CD4-positive, alpha-beta T cell treated with Interleukin-1 beta for 1 hour (primary cell): ENCODE measurements at regions not wholly inside any gene's neighbourhood (a gene's known extent, or its start where the extent isn't known, plus 50 kb on each side); places are given as distances from the start of the nearest gene placed in this dataset.
"Not testable (repeated sequence)": the region's sequence is repeated elsewhere in the genome, so short reads cannot be mapped to it uniquely, and the experiment has no call there.

Experiments used
- DNase-seq, 2 donors: peaks; one replicate each; pipeline ENCODE4 v3.0.0-alpha.2; 2020 to 2022

DNA sequence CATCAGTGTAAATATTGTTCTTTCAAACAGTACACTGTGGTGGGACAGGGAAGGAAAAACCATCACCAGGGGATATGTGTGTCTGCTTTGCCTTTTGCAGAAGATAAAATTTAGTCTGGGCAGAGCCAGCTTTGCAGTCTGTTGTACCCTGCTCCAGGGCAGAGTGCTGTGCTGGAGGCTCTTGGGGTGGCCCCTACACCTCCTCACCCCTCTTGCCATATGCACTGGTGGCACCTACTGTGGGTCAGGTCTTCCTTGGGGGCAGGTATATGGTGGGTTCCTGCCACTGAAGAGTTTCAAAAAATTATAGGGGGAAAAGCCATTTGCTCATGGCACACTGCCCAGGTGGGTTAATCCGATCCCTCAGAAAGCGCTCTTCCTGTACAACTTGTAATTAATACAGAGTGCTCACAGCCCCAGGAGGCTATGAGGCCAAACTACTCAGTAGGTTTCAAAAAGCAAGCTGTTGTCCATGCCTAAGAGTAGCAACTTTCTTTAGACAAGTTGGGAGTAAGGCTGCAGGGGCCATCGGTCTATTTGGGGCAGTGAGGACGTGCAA, 112.7 kb upstream of the BMPER start:
- no peak for DNase-seq

- no peak for DNase-seq
Observed at GRCh38 chr7:33793616-33794015, 111.7 kb upstream of the BMPER start.

DNA sequence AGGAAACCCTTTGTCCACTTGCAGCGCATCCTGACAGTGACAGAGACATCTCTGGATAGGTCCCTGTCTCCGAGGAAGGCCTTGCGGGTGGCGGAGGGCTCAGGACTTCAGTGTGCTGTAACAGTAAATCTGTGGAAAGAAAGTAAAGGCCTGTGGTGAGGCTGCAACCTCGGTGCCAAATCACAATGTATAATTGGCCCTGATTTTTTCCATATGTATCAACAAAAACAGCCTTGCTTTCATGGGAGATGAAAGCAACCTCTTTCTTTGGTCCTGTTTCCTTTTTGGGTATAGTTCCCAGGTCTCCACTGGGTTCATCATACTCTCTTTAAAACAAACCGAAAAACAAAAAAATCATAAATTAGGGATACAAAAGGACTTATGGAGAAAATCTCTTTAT, 110.9 kb upstream of the BMPER start:
- DNase-seq: no peak

DNA sequence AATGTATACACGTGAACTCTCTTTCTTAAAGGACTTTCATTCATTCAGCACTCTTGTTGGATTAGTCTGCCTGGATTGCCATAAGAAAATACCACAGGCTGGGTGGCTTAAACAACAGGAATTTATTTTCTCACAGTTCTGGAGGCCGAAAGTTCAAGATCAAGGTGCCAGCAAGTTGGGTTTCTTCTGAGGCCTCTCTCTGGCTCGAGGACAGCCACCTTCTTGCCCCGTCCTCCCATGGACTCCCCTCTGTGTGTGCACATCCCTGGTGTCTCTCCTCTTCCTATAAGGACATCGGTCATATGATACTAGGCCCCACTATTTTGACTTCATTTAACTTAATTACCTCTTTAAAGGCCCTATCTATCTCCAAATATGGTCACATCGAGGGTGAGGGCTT, 110.4 kb upstream of the BMPER start:
- DNase-seq: no peak

DNA sequence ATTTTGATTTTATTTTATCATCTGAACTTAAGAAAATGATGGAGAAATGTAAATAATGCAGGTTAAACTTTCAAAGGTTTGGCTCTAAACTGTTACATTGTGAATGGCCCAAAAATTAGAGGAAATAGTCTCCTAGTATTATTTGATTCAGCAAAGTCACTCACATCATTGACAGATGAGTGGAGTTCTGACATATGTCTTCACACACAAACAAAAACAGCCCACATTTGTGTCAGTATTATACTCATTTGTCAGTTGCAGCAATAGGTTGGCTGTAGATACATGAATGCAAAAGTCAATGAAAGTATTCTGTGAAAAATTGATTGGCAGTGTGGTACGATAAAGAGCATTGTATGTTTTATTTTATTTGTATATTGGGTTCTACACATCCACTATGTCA, 108.8 kb upstream of the BMPER start:
- DNase-seq: no peak

DNA sequence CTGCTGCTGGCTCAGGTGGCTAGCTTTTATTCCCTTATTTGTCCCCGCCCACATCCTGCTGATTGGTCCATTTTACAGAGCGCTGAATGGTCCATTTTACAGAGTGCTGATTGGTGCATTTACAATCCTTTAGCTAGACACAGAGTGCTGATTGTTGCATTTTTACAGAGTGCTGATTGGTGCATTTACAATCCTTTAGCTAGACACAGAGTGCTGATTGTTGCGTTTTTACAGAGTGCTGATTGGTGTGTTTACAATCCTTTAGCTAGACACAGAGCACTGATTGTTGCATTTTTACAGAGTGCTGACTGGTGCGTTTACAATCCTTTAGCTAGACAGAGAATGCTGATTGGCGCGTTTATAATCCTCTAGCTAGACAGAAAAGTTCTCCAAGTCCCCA, 107.8 kb upstream of the BMPER start:
- not testable (repeated sequence) for DNase-seq

- no peak for DNase-seq
Observed at GRCh38 chr7:33798686-33799325, 106.5 kb upstream of the BMPER start.

DNA sequence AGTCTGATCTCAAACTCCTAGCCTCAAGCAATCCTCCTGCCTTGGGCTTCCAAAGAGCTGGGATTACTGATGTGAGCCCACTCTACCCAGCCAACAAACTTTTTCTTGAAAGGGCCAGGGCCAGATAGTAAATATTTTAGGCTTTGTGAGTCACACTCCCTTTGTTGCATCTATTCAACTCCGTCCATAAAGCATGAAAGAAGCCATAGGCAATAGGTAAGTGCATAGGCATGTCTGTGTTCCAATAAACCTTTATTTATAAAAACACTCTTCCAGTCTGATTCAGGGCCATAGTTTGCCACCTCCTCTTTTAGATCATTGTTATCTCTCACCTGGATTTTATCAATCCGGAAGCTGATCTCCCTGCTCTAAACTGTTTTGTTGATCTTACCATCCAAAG, 105.6 kb upstream of the BMPER start:
- no peak for DNase-seq

- DNase-seq: no peak
Observed at GRCh38 chr7:33802600-33802999, 102.7 kb upstream of the BMPER start.

- DNase-seq: no peak
Observed at GRCh38 chr7:33804140-33804660, 101.1 kb upstream of the BMPER start.

DNA sequence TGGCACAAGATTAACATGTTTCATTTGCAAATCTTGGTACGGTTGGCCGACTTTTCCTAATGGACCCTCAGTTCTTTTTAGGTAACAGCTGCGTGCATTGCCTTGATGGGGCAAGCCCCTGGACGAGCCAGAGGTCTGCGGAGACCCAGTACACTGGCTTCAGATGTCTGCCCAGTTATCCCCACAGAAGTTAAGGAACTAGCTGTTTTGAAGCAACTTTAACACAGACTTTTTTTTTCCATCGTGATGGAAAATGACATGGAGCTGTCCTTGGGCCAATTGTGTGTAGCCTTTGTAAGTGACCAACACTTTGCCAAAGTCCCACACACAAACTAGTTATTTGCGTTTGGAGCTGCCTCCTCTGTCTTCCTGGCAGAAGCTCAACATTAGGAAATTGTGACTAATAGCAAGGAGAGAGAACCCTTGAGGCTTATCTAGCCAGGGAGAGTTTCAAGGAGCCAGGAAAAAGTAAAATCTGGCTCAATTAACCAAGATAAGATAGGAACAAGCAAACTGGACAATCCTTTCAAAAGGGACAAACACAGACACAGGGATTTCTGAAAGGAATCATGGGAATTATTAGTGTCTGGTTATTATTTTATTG, 99.6 kb upstream of the BMPER start:
- no peak for DNase-seq

- DNase-seq: no peak
Observed at GRCh38 chr7:33806298-33807154, 98.8 kb upstream of the BMPER start.

GRCh38 chr7:33807155-33807530, 98.2 kb upstream of the BMPER start:
- DNase-seq: no peak

DNA sequence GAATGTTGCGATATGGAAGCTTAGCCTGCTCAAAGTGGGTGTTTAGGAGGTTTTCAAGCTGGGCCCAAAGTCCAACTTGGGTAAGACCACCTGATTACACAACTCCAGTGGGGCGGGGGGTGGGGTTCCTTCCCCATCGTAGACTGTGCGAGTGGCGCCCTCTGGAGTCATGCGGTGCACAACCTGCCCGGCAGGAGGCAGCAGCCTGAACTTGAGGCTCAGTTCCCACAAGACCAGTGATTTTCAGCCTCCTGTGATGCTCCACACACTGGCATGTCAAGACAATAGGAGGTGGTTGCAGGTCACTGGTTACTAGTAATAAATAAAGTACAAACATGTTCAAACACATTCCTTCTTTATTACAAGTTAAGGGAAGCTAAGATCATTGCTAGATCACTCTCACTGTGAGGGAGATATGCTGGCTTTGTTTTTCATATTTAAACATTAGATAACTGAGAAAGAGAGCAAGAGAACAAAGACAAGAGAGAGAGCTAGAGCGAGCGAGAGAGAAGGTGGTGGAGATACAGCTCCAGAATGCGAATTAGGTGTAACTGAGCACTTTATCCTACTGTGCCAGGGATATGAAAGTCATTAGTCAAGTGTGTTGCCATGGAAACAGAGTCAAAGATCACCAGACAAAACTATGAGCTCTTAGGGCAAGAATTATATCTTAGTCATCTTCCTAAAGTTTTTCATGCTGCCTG, 97.4 kb upstream of the BMPER start:
- no peak for DNase-seq

- DNase-seq: no peak
Observed at GRCh38 chr7:33809228-33809627, 96.1 kb upstream of the BMPER start.

DNA sequence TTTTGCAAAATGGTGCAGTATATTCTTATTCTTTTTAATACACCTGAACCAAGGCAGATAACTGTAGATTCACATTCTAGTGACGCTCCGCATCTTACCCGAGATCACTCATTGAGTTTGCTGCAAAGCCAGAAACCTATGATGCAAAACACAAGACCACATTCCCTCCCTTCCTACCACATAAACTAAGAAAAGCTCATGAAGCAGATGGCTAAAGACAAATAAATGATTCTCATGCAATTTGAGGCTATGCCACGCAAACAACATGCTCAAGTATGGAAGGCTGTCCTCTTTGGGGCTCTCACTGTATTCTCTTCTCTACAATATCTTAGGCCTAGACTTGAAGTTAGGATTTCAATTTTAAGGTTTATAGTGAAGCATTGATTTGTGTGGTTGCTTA, 95.0 kb upstream of the BMPER start:
- DNase-seq: no peak

GRCh38 chr7:33813331-33813730, 92.0 kb upstream of the BMPER start:
- DNase-seq: no peak

GRCh38 chr7:33814400-33814799, 90.9 kb upstream of the BMPER start:
- no peak for DNase-seq

DNA sequence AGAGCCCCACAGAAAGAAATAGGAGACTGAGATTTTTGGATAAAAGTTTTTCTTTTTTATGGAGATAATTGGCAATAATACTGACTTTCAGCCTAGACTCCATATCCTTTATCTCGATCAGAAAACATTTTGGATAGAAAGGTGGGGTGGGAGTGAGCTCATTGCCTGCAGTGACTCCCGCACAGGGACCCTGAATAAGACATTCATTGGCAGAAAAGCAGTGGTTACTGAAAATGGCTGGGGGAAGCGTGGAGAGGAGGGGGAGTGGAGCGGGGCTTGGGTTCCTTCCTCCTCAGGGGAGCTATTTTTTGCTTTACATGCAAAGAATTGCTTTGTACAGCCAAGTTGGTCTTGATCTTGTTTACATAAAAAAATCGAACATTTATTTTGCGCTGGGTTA, 90.4 kb upstream of the BMPER start:
- no peak for DNase-seq

DNA sequence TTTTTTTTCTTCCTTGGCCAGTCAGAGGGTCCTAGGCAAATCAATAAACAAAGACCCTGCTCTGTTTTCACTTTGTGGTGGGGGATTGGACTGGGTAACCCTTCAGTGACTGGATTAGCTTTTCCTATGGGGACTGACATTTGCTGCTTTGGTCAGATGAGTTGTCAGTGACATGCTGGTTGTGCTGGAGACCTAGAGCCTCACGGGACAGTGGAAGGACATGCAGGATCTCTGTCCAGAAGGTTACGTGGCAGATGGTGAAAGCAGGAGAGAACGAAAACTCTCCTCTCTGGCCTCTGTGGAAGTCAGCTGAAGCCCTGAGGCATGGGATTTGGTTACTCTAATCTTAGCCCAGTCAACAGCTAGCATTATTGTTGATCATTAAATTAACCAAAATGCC, 90.0 kb upstream of the BMPER start:
- no peak for DNase-seq

DNA sequence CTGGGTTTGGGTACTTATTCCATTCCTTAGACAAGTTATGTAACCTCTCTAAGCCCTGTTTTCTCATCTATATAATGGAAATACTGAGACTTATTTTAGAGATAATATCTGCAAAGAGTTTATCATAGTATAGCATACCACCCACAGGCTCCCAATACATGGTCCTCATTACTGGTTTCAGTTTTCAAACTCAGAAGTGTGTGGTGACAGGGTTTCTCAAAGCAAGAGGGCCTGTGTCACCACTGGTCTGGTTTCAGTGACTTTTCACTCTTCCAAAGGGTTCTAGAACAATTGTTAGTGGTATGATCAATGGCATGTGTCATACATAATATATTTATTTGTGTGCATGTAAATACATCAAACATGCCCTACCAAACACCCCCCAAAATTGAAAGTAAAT, 89.2 kb upstream of the BMPER start:
- DNase-seq: no peak

DNA sequence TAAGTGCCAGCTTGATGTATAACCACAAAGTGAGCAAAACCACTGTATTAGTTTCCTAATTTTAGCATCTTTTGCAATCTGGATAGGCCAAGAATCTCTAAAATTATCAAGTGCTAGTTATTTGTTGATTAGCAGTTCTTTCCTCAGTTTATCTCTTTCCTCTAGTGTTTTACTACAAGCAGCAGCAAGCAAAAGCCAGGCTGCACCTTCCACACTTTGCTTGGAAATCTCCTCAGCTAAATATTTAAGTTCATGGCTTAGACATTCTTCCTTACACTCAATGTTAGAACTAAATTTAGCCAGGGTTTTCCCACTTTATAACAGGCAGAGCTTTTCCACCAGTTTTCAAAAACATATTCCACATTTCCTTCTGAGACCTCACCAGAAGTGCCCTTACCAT, 85.7 kb upstream of the BMPER start:
- DNase-seq: no peak

GRCh38 chr7:33820206-33820605, 85.1 kb upstream of the BMPER start:
- no peak for DNase-seq
